Endothelial cell of umbilical vein (primary cell): ENCODE measurements at regions not wholly inside any gene's neighbourhood (a gene's known extent, or its start where the extent isn't known, plus 50 kb on each side); places are given as distances from the start of the nearest gene placed in this dataset.

Source experiments
- BruUV-seq: library from RNA; stranded (reverse); fragments of 400-500 nt; replicated peaks from 2 replicates; lab custom pipeline; 2021; lab: Mats Ljungman, UMichigan
- CTCF ChIA-PET: fragments of 300-600, 350-600 bp; sonication (Branson Sonifier 250); formaldehyde crosslinking; loops from one replicate; lab custom pipeline; 2021; ENCODE audit warnings: antibody characterized with exemption, inconsistent platforms; lab: Charles Lee
- POLR2A ChIA-PET: fragments of 300-600, 350-600 bp; sonication (Branson Sonifier 250); formaldehyde crosslinking; loops from one replicate; lab custom pipeline; 2021; ENCODE audit warnings: antibody characterized with exemption, inconsistent platforms; lab: Charles Lee
- DNase-seq: peaks from one replicate; pipeline ENCODE4 v3.0.0-alpha.2; 2011; ENCODE audit warnings: low read depth, low spot score
- FAIRE-seq: peaks from 2 replicates; lab custom pipeline; 2011; peaks lifted over from hg19 to GRCh38; lab: Jason Lieb, UNC
- H2AFZ ChIP-seq: 2 replicates; pipeline ENCODE4 v1.6.0; 2012; ENCODE audit warnings: low read depth, low read length, control low read depth, inconsistent platforms
- H3K27ac ChIP-seq: 2 replicates; pipeline ENCODE4 v1.5.1; 2011; ENCODE audit warnings: low read depth, mild to moderate bottlenecking, control low read depth, low read length, moderate library complexity; ENCODE audit not compliant: insufficient read depth
- H3K27me3 ChIP-seq, 2 experiments: 2 replicates each; pipeline versions ENCODE4 v1.6.0 to v1.6.1; 2011; ENCODE audit warnings: low read length in 2 of 2, mixed read lengths in 1 of 2; ENCODE audit not compliant: control insufficient read depth in 2 of 2, insufficient read depth in 2 of 2
- H3K36me3 ChIP-seq, 2 experiments: 2 replicates in 1 of 2; 3 replicates in 1 of 2; pipeline ENCODE4 v1.5.1; 2011; ENCODE audit warnings: low read length in 2 of 2, mild to moderate bottlenecking in 1 of 2, moderate library complexity in 1 of 2; ENCODE audit not compliant: control insufficient read depth in 2 of 2, insufficient read depth in 2 of 2; ENCODE audit errors: extremely low read depth in 1 of 2
- H3K4me1 ChIP-seq: 3 replicates; pipeline ENCODE4 v1.5.1; 2011; ENCODE audit warnings: mild to moderate bottlenecking, low read length; ENCODE audit not compliant: control insufficient read depth, insufficient read depth; ENCODE audit errors: extremely low read depth
- H3K4me2 ChIP-seq: 2 replicates; pipeline ENCODE4 v1.6.1; 2011; ENCODE audit warnings: low read length, control low read depth, mixed read lengths; ENCODE audit not compliant: insufficient read depth
- H3K4me3 ChIP-seq, 3 experiments: fragments of 200-600 bp in 1 of 3; sonication (generic), shearing (Covaris generic) in 1 of 3; replicated peaks in 1 of 3; 2 replicates each; pipeline ENCODE4 v1.5.1; 2011 to 2016; ENCODE audit warnings: control low read depth in 3 of 3, low read length in 3 of 3, mild to moderate bottlenecking in 2 of 3, inconsistent platforms in 1 of 3, low read depth in 1 of 3, moderate library complexity in 1 of 3; ENCODE audit not compliant: insufficient read depth in 1 of 3
- H3K79me2 ChIP-seq: 2 replicates; pipeline ENCODE4 v1.6.0; 2012; ENCODE audit warnings: low read length, inconsistent platforms; ENCODE audit not compliant: control insufficient read depth, insufficient read depth
- H3K9ac ChIP-seq: replicated peaks from 2 replicates; pipeline ENCODE3; 2011; ENCODE audit warnings: low read length, control low read depth; ENCODE audit not compliant: insufficient read depth; ENCODE audit errors: extremely low read depth
- H3K9me1 ChIP-seq: replicated peaks from 3 replicates; pipeline ENCODE4 v1.6.0; 2011; ENCODE audit warnings: mild to moderate bottlenecking, low read length; ENCODE audit not compliant: control insufficient read depth, insufficient read depth; ENCODE audit errors: extremely low read depth
- H3K9me3 ChIP-seq: replicated peaks from 2 replicates; pipeline ENCODE4 v1.5.1; 2012; ENCODE audit warnings: low read length, inconsistent platforms; ENCODE audit not compliant: control insufficient read depth, insufficient read depth
- H4K20me1 ChIP-seq: replicated peaks from 2 replicates; pipeline ENCODE3; 2011; ENCODE audit warnings: mild to moderate bottlenecking, low read length; ENCODE audit not compliant: control insufficient read depth, insufficient read depth; ENCODE audit errors: extremely low read depth
- CTCF ChIP-seq, 2 donors: IDR thresholded peaks; 1 replicate in 1 of 2; 2 replicates in 1 of 2; pipeline ENCODE4 v1.5.1; 2011; ENCODE audit warnings: low read length in 2 of 2, mild to moderate bottlenecking in 2 of 2, moderate library complexity in 2 of 2, control low read depth in 1 of 2, inconsistent platforms in 1 of 2, low read depth in 1 of 2; ENCODE audit not compliant: insufficient read depth in 1 of 2; ENCODE audit errors: extremely low read depth in 1 of 2
- EZH2 ChIP-seq: IDR thresholded peaks from 2 replicates; pipeline ENCODE4 v1.6.1; 2012; ENCODE audit warnings: borderline replicate concordance, low read depth, mild to moderate bottlenecking, moderate library complexity, low read length, inconsistent platforms; ENCODE audit not compliant: severe bottlenecking
- FOS ChIP-seq: IDR thresholded peaks from 2 replicates; pipeline ENCODE4 v1.6.1; 2011; ENCODE audit warnings: mild to moderate bottlenecking, low read length, moderate library complexity, borderline replicate concordance; ENCODE audit not compliant: insufficient read depth
- GATA2 ChIP-seq: IDR thresholded peaks from 2 replicates; pipeline ENCODE4 v1.7.0; 2011; ENCODE audit warnings: low read depth, mild to moderate bottlenecking, moderate library complexity, mixed read lengths, low read length; ENCODE audit not compliant: insufficient read length, insufficient read depth
- JUN ChIP-seq: IDR thresholded peaks from 2 replicates; pipeline ENCODE4 v1.6.1; 2011; ENCODE audit warnings: borderline replicate concordance, low read depth; ENCODE audit not compliant: insufficient read length, insufficient read depth
- MAX ChIP-seq: IDR thresholded peaks from 2 replicates; pipeline ENCODE4 v1.6.1; 2011; ENCODE audit not compliant: insufficient read depth, insufficient read length
- MYC ChIP-seq: IDR thresholded peaks from one replicate; pipeline ENCODE4 v1.6.1; 2011; ENCODE audit warnings: mild to moderate bottlenecking, low read depth, low read length
- POLR2A ChIP-seq: IDR thresholded peaks from 2 replicates; pipeline ENCODE4 v1.6.1; 2012; ENCODE audit warnings: low read depth, mild to moderate bottlenecking, control low read depth, low read length
- POLR2AphosphoS5 ChIP-seq: IDR thresholded peaks from 2 replicates; pipeline ENCODE4 v1.6.1; 2012; ENCODE audit warnings: low read depth, mild to moderate bottlenecking, control low read depth, low read length, moderate library complexity; ENCODE audit not compliant: insufficient read depth
- dilution Hi-C: fragments of 300-500 bp; cut with MboI; formaldehyde crosslinking; loops from one replicate; pipeline ENCODE4 v1.15.0; 2019; ENCODE audit warnings: low sequenced_read_pairs; ENCODE audit not compliant: extremely low pct_ligation_motif_present
- intact Hi-C: fragments of 100-400 bp; cut with micrococcal nuclease; formaldehyde crosslinking; loops from one replicate; pipeline ENCODE4 v1.10.0; 2022

- Histone ChIP-seq H3K27ac (no peak overlapping the region), H3K27me3 (peaks cover 0 to 8% of the 10 kb centered on the region in 2 experiments), H3K9ac (no peak overlapping the region), H3K4me2 (no peak overlapping the region), H3K36me3 (no peaks in the 10 kb centered on the region), H2AFZ (no peak overlapping the region), H3K4me1 (no peaks in the 10 kb centered on the region), H3K4me3 (no peak overlapping the region), H3K9me1 (no peaks in the 10 kb centered on the region), H3K9me3 (no peaks in the 10 kb centered on the region), H4K20me1 (no peaks in the 10 kb centered on the region), H3K79me2 (no peaks in the 10 kb centered on the region)
- no peak for FAIRE-seq
- TF ChIP-seq MAX (no peak), EZH2 (no peak), JUN (no peak), MYC (no peak), POLR2AphosphoS5 (no peak), CTCF (IDR thresholded peaks at IDR 0.05; ENCODE audit: extremely low read depth in 1 of 2, insufficient read depth in 1 of 2, low read depth in 1 of 2, low read length in 2 of 2) (no peak), GATA2 (no peak), FOS (no peak), POLR2A (no peak)
- no peak for DNase-seq
- CTCF ChIA-PET: interaction anchor here (0.6 to 6.1 kb wide), 2 partner anchors 18 to 1668 kb away, joined by 3 to 29 read pairs; no protein-coding TSS in a partner anchor
- dilution Hi-C loops: no loop called here
- intact Hi-C loops: no loop called here
- POLR2A ChIA-PET: no interaction called here
- BruUV-seq: no TSS peak
Observed at GRCh38 chr1:36594023-36594422, 111.3 kb upstream of the CSF3R start.
